ENCODE measurements at regions not wholly inside any gene's neighbourhood (a gene's known extent, or its start where the extent isn't known, plus 50 kb on each side); places are given as distances from the start of the nearest gene placed in this dataset.

DNA sequence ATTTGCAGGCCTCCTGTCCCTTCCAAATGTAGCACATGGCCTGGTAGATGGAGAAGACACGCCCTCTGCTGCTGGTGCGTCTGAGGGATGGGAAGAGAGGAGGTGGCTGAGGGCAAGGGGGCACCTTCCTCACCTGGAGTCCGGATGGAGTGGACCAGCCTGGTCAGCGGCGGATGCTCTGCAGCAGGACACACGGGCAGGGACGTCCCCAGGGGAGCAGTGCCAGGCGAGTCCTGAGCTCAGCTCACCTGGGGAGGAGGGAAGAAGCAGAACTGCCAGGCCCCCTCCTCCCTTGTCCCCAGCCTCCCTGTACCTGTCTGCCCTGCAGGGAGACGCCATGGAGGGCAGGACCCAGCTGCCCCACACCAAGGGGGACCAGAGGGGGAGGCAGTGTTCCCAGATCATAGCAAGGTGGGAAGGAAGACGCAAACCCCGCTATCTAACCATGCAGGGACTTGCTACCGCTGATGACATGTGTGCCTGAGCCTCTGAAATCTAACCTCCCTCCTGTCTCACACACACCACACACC lies 1495.9 kb downstream of the BRD1 start:
- no peak for DNase-seq

DNA sequence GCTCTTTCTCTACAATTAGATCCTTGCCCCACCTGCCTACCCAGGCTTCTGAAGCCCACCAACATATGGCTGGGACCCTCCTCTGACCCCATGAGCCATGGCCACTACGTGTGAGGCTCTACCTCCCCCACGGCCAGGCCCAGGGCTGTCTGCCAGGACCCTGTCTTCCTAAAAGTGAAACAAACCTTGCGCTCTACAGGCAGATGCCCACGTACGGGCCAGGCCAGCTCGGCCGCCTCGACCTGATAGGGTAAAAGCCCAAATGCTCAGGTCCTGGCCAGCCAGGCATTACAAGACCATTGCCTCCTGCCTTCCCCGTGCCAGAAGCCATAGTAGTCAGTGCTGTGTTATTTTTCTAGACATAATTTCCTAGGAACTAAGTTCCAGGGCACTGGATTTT lies 1496.4 kb downstream of the BRD1 start:
- no peak for DNase-seq

DNA sequence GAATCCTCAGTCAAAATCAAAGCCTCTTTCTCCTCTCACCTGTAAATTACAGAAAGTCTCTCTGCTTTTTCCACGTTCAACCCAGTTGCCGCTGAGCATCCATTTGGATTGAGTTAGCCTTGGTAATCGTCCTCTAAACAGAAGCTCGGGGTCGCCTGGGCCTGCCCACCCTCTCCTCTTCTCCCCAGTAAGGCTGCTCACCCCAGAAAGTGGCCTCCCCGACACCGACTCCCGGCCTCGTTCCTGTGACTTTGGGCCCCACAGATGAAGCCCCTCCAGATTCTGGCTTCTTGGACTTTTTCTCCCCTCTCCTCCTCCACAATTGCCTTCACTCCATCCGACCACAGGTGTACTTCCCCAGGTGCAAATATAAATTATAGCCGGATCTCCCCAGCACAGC lies 1500.0 kb downstream of the BRD1 start:
- DNase-seq = no peak

DNA sequence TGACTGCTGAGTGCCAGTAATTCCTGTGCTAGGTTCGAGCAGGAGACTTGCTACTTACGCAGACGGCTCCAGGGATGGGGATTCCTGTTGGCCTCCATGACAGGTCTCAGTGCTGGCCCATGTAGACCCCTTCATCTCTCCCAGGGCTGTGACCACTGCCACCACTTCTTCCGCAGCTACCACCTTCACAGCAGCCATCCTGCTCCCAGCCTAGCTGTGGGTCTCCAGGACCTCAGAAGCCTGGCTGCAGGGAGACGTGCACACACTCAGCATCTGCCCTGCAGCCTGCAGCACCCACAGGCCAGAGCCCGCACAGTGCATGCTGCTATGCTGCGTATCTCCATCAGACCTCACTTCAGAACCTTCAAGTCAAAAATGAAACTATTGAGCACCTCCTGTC lies 1503.9 kb downstream of the BRD1 start:
- no peak for DNase-seq

DNA sequence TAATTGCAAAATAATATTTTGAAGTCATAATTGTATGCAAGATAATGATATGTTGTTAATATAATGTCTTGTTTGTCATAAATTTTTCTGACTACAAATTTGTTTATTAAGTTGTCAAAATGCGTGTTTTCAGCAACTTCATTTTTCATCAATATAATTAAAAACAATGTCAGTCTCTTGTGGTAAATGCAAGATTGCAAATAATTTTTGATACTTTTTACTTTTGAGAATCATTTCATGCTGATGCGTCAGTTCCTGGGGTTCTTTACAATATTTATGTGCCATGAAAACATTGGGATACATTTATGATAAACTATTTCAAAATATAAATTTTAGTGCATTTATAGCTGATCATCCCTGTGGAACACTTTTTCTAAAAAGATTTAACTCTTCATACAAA lies 1504.8 kb downstream of the BRD1 start:
- DNase-seq = no peak

DNA sequence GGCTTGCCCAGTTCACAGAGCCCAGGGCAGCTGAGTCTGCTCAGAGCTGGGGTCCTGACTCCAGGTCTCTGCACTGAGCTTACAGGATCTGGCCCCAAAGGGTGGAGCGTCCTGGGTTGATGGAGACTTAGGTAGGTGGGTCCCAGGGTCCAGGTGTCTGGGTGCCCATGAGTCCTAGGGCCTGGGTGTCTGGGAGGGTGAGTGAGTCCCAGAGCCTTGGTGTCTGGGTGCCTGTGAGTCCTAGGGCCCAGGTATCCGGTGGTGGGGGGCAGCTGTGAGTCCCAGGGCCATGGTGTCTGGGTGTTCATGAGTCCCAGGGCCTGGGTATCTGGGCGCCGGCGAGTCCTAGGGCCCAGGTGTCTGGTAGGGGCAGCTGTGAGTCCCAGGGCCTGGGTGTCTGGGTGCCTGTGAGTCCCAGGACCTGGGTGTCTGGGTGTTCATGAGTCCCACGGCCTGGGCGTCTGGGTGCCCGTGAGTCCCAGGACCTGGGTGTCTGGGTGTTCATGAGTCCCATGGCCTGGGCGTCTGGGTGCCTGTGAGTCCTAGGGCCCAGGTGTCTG lies 1505.6 kb downstream of the BRD1 start:
- DNase-seq = no peak

DNA sequence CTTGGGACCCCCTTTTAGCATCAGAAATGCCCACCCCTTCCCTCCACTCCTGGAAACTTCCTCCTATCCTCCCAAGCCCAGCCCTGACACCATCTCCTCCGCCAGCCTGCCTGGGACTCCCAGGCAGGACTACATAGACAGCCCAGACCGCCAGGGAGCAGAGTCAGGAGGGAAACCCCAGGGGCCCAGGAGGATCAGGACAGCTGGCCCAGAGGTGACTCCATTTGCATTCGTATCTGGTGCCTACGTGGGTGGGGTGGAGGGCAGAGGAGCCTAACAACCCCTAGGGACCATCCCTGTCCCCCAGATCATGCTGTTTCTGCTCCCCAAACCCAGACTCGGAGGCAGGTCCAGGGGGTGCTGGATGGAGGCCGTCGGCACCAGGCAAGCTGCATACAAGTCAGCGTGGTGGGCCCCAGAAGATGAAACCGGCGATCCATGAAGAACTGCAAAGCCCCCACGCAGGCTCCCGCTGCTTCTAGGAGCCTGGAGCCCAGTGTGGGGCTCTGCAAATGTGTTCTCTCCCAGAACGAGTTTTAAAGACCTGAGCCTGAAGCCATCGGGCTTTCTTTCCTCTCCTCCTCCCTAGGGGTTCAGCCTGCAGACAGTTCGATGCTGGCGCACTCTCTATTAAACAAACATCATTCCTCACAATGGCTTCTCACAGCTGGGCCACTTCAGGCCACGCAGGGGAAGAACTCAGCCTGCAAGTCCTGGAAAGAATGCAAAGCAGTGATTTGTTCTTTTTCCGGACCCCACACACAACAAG lies 1506.8 kb downstream of the BRD1 start:
- DNase-seq = no peak

DNA sequence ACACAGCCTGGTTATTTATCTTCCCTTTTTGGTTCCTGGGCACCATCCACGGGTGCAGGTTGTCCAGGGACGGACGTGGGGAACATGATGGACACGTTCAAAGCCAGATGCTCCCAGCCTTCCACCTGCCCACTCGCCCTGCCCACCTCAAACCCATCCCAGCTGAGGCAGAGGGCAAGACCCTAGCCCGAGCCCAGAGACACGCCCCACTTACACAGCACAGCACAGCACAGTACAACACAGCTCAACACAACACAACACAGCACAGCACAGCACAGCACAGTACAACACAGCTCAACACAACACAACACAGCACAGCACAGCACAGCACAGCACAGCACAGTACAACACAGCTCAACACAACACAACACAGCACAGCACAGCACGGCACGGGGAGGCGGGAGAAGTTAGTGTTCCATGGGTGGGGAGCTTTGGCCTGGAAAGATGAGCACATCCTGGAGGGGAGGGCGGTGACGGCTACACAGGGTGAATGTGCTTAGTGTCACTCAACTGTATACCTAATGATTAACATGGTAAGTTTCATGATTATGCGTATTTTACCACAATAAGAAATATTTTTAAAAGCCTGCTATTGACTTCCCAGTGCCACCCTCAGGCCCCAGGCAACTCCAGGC lies 1507.5 kb downstream of the BRD1 start:
- no peak for DNase-seq

DNA sequence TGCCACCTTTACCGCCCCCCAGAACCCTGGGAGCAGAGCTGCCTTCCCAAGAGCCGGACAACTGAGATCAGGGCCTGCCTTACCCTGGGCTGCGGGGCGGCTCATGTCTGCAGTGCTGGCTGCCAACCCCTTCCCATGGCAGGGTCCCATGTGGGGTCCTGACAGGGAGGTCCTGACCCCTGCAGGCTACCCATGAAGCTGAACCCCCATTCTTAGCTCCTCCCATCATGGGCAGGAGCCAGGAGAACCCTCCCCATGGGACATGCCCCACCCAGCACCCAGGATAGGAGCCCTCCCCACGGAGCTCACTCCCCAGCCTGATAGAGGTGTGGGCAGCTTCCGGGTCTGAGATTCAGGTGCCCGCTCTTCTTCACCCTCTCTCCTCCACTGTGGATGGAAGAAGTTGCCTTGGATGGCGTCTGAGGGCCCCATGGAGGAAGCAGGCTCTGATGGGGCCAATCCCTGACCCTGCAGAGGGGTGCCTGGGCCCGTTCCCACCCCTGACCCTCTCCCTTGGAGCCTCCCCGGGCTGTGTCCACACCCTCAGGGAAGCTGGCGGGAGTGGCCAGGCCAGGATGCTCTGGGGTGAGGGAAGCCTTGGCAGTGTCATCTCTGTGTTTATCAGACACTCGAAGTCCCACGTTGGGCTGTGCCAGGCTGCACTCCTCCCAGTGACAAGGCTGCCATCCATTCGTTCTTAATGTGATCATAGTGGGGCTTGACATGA lies 1508.2 kb downstream of the BRD1 start:
- no peak for DNase-seq

DNA sequence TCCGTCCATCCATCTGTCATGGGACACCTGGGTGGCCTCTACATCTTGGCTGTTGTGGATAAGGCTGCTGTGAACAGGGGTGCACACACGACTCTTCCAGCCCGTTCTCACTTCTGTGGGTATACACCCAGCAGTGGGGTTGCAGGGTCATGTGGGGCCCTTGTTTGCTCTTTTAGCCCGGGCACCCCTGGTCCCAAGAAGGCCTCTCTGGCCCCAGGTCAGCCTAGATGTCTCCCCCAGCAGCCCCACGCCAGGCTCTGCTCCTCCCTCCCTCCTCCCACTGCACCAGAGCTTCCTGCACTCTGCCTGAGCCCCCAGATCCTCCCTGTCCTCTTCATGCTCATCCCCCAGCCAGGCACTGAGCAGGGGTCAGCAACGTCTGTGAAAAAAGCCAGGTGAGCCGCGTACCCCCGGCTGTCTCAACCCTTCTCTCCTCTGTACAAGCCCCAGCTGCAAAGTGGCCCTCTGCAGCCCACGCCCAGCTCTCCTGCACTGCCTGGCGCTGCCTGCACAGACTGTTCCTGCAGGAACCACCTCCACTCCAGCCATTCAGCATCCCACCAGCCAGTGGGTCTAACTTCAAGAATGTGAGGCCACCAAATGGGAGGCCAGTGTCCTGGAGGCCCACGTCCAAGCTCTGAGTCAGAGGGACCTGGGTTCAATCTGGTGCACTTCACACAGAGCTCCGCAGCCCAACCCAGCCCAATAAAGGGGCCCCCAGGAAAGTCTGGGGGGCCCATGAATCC lies 1508.9 kb downstream of the BRD1 start:
- DNase-seq = no peak

DNA sequence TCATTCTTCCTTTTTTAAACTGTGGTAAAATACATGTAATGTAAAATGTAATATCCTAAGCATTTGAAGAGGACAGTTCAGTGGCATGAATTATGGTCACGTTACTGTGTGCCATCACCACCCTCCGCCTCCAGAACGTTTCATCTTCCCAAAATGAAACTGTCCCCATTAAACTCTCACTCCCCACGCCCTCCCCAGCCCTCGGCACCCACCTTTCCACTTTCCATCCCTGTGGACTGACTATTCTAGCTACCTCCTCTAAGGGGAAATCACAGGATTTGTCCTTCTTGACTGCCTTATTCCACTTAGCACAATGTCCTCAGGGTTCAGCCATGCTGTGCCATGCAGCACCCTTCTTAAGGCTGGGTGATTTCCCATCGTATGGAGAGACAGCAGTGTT lies 1509.5 kb downstream of the BRD1 start:
- no peak for DNase-seq

DNA sequence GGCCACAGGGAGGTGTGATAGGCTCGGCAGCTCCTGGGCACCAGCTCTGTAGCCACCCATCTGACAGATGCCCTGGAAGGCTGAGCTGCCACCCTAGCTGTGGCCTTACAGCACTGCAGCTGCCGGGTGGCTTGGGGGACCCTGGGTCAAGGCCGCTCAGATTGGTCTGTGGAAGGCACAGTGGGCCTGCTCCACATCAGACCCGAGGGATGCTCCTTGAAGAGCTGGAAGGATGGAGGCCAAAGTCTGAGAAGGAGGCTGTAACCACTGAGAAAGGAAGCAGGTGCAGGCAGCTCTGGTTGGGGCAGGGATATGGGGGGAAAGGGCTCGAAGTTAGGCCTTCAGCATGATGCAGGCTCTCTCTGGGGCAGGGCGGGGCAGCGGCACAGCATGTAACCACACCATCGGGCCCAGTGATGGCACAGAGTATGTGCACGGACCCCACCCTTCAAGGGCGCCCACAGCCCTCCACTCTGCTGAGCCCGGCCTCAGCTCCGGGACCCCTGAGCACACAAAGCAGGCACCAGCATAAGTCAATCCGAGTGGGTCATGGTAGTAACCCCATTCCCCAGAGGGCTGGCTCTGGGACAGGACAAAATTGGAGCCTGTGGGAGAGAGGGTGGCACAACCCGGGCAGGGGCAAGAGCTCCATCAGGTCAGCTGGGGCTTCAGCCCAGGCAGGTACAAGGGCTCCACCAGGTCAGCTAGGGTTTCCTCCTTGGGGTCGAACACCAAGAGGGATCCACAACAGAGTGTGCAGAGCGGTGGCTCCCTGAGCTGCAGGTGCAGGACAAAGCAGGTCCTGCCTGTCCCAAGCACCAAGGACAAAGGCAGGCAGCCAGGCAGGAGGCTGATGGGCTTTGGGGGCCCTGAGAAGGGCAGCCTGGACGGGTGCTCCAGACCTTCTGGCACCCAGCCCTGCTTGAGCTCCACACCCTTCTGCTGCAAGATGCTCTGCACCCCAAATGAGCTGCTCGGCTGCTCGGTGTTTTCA lies 1511.1 kb downstream of the BRD1 start:
- no peak for DNase-seq

DNA sequence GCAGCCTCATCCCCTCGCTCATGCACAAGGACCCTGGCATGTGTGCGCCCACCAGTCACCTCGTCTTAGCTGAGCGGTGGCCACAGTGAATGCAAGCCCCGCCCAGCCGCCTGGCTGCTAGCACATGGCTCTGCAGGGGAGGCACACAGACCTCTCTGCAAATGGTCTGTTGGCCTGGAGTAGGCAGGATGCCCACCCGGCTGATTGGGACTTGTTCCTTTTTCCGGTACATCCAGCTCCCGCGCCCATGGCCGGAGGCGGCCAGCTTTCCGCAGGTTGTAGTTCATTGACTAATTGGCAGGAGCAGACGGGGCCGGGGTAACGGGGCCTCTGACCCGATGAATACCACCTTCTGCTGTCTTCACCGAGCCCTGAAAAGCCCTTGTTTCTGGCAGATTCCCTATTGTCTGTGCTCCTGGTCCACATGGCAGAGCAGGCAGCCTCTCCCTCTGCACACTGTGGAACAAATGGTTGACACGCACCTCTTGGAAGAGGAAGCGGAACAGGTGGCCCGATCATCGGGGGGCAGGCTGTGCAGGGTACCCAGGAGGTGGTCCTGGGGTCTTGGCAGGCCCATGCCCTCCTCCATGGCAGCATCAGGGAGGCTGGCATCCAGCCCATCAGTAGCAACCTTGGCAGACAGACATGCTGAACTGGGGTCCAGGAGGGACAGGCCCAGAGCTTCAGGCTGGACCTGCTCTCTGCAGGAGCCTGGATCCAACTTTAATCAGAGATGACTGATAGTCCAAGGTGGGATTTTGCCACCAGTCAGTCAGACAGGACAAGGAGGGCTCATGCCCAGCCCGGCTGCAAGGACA lies 1512.0 kb downstream of the BRD1 start:
- DNase-seq = no peak

DNA sequence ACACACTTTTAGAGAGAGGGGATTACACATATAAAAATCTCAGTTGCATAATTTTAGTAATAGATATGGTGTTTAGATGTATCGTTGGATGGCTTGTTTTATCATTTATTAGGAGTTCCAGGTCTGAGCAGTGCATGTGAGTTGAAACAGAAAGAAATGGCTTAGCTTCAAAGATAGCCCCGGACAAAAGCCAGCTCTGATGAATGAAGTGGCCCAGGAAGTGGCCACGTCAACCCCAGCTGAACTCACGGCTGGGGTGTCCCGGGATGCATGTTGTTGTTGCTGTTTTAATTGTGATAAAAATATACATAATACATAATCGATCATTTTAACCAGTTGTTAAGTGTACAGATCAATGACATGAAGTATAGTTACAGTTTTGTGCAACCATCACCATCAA lies 1513.6 kb downstream of the BRD1 start:
- DNase-seq = no peak

DNA sequence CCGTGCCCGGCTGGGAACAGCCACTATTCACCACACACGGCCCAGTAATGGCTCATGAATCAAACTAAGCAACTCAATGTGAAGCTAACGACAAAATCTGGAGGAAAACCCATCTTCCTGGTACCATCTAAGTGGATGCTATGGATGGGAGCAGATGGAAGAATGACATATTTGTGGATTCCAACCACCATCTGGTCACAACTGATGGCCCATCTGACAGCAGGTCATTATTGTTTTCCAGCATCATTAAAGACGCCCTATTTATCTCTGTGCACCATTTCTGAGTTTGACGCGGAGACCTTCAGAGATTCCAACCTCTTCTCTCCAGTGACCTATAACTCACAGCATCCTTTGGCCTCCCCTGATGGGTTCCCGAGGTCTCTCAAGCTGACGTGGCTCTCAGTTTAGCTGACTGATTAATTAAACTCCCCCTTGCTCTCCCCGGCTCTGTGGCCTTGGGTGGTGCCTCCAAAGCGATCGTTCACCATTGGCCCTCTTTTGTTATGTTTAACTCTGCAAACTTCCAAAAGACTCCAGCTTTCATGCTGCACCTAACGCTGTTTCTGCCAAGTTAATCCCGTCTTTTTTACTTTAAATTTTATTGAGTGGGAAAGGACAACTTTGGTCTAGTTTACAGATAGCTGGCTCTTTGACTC lies 1514.4 kb downstream of the BRD1 start:
- DNase-seq = no peak

DNA sequence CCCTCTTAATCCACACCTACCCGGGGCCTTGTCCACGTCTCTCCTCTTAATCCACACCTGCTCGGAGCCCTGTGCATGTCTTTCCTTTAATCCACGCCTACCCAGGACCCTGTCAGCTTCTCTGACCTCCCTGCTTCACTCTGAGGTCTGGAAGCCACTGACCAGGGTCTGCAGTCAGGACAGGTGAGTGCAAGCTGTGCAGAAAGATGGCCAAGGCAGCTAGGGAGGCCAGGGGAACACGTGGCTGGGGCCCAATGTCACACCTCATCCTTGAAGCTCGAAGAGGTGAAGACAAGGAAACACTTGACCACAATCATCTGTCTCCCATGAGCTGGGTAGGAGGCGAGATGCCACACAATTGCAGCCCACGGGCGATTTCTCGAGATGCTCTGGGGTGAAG lies 1516.9 kb downstream of the BRD1 start:
- no peak for DNase-seq

DNA sequence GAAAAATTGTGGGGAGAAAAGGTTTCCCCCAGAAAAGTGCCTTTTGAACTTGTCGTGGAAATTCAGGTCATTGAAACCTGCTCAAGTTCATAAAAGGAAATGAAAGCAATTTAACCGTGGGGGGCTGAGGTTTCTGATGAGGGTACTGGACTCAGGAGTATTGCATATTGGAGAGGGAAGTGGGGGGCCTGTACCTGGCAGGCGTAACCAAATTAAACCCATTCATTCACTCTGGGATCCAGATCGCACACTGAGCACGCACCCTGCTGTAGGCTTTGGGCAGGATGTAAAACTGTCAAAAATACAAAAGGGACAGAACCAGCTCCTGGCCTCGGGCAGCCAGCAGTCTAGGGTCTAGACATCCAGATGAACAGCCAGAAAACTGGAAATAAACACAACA lies 1517.4 kb downstream of the BRD1 start:
- no peak for DNase-seq

DNA sequence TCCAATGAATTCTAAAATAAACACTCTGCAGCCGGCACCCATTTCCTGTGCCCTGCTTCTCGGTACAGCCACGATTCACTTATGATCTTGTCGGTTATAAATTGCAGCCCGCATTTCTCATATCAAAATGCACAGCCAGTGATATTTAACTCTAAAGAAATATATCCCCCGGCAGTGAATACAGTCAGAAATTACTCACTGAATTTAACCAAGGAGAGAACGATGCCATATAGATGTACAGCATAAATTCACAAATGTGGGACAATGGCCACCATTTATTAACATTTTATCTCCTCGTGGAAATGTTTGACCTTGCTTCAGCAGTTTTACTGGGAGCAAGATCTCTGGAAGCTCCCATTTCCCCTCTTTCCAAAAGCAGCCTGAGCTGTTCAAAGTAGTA lies 1517.8 kb downstream of the BRD1 start:
- no peak for DNase-seq

DNA sequence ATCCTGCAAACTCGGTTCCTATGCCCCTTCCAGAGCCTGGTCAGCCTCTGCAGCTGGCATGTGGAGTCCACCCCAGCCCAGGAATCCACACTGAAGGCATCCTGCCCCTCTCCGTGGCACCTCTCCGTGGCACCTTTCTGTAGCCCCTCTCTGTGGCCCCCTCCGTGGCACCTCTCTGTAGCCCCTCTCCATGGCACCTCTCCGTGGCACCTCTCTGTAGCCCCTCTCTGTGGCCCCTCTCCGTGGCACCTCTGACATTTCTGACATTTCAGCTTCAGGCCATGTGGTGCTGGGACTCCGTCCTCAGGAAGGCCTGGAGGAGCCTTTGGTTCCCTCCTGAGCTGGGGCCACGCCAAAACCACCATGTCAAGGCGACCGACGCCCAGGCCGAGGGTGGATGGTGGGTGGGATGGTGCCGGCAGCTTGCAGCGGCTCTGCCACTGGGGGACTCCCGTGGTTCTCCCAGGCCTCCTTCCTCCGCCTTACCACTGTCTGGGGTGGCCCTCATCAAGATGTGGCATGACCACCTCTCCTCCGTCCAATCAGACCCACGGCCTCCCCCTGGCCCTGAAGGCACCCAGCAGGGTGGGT lies 1518.5 kb downstream of the BRD1 start:
- no peak for DNase-seq

DNA sequence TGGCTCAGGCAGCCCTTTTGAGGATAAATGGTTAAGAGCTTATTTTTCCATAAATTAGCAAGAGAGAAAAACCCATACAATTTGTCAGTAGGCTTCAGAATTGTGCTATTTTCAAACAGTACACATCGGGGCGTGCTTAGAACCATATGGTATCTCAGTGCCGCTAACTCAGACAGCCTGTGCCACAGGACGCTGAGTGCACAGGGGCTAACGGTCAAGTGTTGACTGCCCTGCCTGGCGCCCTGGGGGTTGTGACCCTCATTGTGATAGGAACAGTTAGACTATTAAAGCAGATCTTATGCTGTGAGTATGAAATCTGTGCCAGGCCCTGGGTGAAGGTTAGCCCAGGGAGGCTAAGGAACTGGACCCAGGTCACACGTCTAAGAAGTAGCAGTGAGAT lies 1519.7 kb downstream of the BRD1 start:
- DNase-seq = no peak

Data from GOT3 (cell line).